ENCODE measurements at regions not wholly inside any gene's neighbourhood (a gene's known extent, or its start where the extent isn't known, plus 50 kb on each side); places are given as distances from the start of the nearest gene placed in this dataset.

GRCh38 chr6:102773636-102774035 lies 1380.1 kb downstream of the GRIK2 start (continued):
- no peak for TF ChIP-seq ELK1 (IDR thresholded peaks at IDR 0.05; ENCODE audit: low read depth, low read length)
- no peak for TF ChIP-seq PAX8 (IDR thresholded peaks at IDR 0.05)

GRCh38 chr6:102766963-102767362 lies 1373.5 kb downstream of the GRIK2 start:
- Histone ChIP-seq H3K4me1 (ENCODE audit: control insufficient read depth, insufficient read depth, low read length) (no peaks in the 10 kb centered on the region), H3K4me3 (no peak overlapping the region), H2AFZ (ENCODE audit: control insufficient read depth, low read depth, low read length) (no peak overlapping the region), H3K27ac (ENCODE audit: control insufficient read depth, insufficient read depth) (no peak overlapping the region), H3K36me3 (ENCODE audit: control insufficient read depth in 2 of 2, insufficient read depth in 2 of 2, low read length in 1 of 2) (no peaks in the 10 kb centered on the region), H3K9me3 (replicated peaks; ENCODE audit: control insufficient read depth, insufficient read depth, low read length) (no peaks in the 10 kb centered on the region), H3K9ac (ENCODE audit: control insufficient read depth, insufficient read depth, low read length) (no peak overlapping the region), H3K27me3 (replicated peaks in 1 of 2; ENCODE audit: control insufficient read depth in 2 of 2, insufficient read depth in 2 of 2, low read length in 1 of 2) (no peaks in the 10 kb centered on the region), H3K4me2 (ENCODE audit: control insufficient read depth, insufficient read depth) (no peak overlapping the region), H4K20me1 (ENCODE audit: control insufficient read depth, insufficient read depth) (no peaks in the 10 kb centered on the region), H3K79me2 (ENCODE audit: control insufficient read depth, insufficient read depth, low read length) (no peaks in the 10 kb centered on the region)
- TF ChIP-seq E4F1 (IDR thresholded peaks at IDR 0.05; ENCODE audit: borderline replicate concordance, partially characterized antibody), result no peak
- TF ChIP-seq HCFC1 (IDR thresholded peaks at IDR 0.05; ENCODE audit: low read length), result no peak
- TF ChIP-seq POU2F2 (IDR thresholded peaks at IDR 0.05; ENCODE audit: borderline replicate concordance, low read depth, low read length), result no peak
- TF ChIP-seq DPF2 (IDR thresholded peaks at IDR 0.05), result no peak
- no peak for TF ChIP-seq SMAD5 (IDR thresholded peaks at IDR 0.05; ENCODE audit: low read depth)
- TF ChIP-seq EP300 (IDR thresholded peaks at IDR 0.05; ENCODE audit: borderline replicate concordance in 1 of 2, control insufficient read depth in 1 of 2, low read depth in 2 of 2, low read length in 2 of 2), result no peak
- TF ChIP-seq TCF3 (IDR thresholded peaks at IDR 0.05; ENCODE audit: borderline replicate concordance, insufficient read depth, low read depth, low read length), result no peak
- no peak for TF ChIP-seq NR2C2 (IDR thresholded peaks at IDR 0.05; ENCODE audit: borderline replicate concordance, control insufficient read depth, insufficient read length, low read depth)
- TF ChIP-seq POLR2A (IDR thresholded peaks at IDR 0.05; ENCODE audit: low read depth, low read length), result no peak
- TF ChIP-seq FOXK2 (IDR thresholded peaks at IDR 0.05), result no peak
- TF ChIP-seq CHD1 (IDR thresholded peaks at IDR 0.05; ENCODE audit: low read depth, low read length), result no peak
- TF ChIP-seq ELK1 (IDR thresholded peaks at IDR 0.05; ENCODE audit: low read depth, low read length), result no peak
- TF ChIP-seq JUND (IDR thresholded peaks at IDR 0.05; ENCODE audit: low read depth, low read length), result no peak
- TF ChIP-seq EED (IDR thresholded peaks at IDR 0.05; ENCODE audit: low read depth), result no peak
- no peak for TF ChIP-seq ETV6 (conservative IDR thresholded peaks at IDR 0.05 in 1 of 2, IDR thresholded peaks at IDR 0.05 in 1 of 2; ENCODE audit: borderline replicate concordance in 1 of 2, low read depth in 1 of 2)
- 0% methylated on average over 2 of the region's 2 CpGs for WGBS (ENCODE audit: insufficient coverage, insufficient replicate concordance, low lambda C conversion rate, missing lambda C conversion rate)
- DNase-seq (ENCODE audit: low read depth, low spot score), result no peak
- in situ Hi-C loops (cut with MboI) (no loop called here), intact Hi-C loops (cut with micrococcal nuclease; ENCODE audit: unreplicated experiment) (no loop called here)
- BruUV-seq (replicated peaks), result no TSS peak
- ChIA-PET CTCF (no interaction called here), SMC1A (ENCODE audit: uncharacterized antibody, unreplicated experiment) (no interaction called here), POLR2A (no interaction called here), RAD21 (ENCODE audit: unreplicated experiment) (no interaction called here)
- FAIRE-seq, result no peak
- ATAC-seq, result no peak
